ENCODE measurements at regions not wholly inside any gene's neighbourhood (a gene's known extent, or its start where the extent isn't known, plus 50 kb on each side); places are given as distances from the start of the nearest gene placed in this dataset.

- no peak for TF ChIP-seq CTCF (IDR thresholded peaks at IDR 0.05; ENCODE audit: low read depth, low read length)
- no peak for TF ChIP-seq EZH2phosphoT487 (IDR thresholded peaks at IDR 0.05; ENCODE audit: low read depth)
Measured at GRCh38 chr14:101181446-101182313, 278.2 kb upstream of the RTL1 start.

Data from OCI-LY3 (cell line).